HL-60 (cell line): ENCODE measurements at regions not wholly inside any gene's neighbourhood (a gene's known extent, or its start where the extent isn't known, plus 50 kb on each side); places are given as distances from the start of the nearest gene placed in this dataset.

ENCODE experiments used
- POLR2AphosphoS5 ChIP-seq: IDR thresholded peaks from 2 replicates; pipeline ENCODE4 v1.6.1; 2012; ENCODE audit warnings: low read depth
- SPI1 ChIP-seq: IDR thresholded peaks from 2 replicates; pipeline ENCODE4 v1.6.1; 2012; ENCODE audit warnings: low read depth, mild to moderate bottlenecking, borderline replicate concordance
- TF ChIP-seq, protein P1 (sequence below): IDR thresholded peaks from one replicate; pipeline ENCODE4 v1.5.1; 2011; ENCODE audit warnings: low read length, control low read depth, inconsistent platforms; ENCODE audit not compliant: insufficient read depth

DNA sequence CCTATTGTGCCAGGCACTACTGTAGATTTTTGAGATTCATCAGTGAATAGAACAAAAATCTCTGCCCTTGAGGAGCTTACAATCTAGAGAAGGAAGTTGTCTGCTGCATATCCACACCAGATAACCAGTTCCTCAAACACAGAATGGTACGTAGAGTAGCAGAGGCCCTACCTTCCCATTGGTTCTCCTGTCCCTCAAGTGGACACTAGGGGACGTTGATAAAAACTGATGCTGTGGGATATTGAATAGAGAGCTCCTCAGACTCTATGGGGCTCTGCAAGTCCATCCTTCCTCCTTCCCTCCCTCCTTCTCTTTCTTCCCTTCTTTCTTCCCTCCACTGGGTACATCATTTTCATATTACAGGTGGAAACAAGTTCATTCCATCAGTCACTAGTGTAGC is 371.3 kb downstream of the PBX1 start:
- TF ChIP-seq, protein P1, sequence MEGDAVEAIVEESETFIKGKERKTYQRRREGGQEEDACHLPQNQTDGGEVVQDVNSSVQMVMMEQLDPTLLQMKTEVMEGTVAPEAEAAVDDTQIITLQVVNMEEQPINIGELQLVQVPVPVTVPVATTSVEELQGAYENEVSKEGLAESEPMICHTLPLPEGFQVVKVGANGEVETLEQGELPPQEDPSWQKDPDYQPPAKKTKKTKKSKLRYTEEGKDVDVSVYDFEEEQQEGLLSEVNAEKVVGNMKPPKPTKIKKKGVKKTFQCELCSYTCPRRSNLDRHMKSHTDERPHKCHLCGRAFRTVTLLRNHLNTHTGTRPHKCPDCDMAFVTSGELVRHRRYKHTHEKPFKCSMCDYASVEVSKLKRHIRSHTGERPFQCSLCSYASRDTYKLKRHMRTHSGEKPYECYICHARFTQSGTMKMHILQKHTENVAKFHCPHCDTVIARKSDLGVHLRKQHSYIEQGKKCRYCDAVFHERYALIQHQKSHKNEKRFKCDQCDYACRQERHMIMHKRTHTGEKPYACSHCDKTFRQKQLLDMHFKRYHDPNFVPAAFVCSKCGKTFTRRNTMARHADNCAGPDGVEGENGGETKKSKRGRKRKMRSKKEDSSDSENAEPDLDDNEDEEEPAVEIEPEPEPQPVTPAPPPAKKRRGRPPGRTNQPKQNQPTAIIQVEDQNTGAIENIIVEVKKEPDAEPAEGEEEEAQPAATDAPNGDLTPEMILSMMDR: no peak
- TF ChIP-seq POLR2AphosphoS5 (no peak), SPI1 (no peak)
